HepG2 (cell line): ENCODE measurements at regions not wholly inside any gene's neighbourhood (a gene's known extent, or its start where the extent isn't known, plus 50 kb on each side); places are given as distances from the start of the nearest gene placed in this dataset.

Experiments
- CBFB ChIP-seq: sonication (generic); formaldehyde crosslinking; IDR thresholded peaks from 2 replicates; pipeline ENCODE4 v1.4.0; 2020; ENCODE audit warnings: missing genetic modification reagents
- GLI4 ChIP-seq: sonication (generic); formaldehyde crosslinking; IDR thresholded peaks from 2 replicates; pipeline ENCODE4 v1.5.1; 2020; ENCODE audit warnings: missing genetic modification reagents, mild to moderate bottlenecking, moderate library complexity, borderline replicate concordance
- GMEB1 ChIP-seq: sonication (generic); formaldehyde crosslinking; IDR thresholded peaks from 2 replicates; pipeline ENCODE4 v1.5.1; 2020; ENCODE audit warnings: missing genetic modification reagents, mild to moderate bottlenecking, borderline replicate concordance
- MED13 ChIP-seq: sonication (generic); formaldehyde crosslinking; IDR thresholded peaks from 2 replicates; pipeline ENCODE4 v1.5.0; 2020; ENCODE audit warnings: missing genetic modification reagents
- MIXL1 ChIP-seq: IDR thresholded peaks from 2 replicates; pipeline ENCODE4 v1.6.1; 2016
- MNT ChIP-seq: fragments of 450-650 bp; IDR thresholded peaks from 2 replicates; pipeline ENCODE4 v1.6.1; 2016
- NFKB2 ChIP-seq: sonication (generic); formaldehyde crosslinking; IDR thresholded peaks from 2 replicates; pipeline ENCODE4 v1.4.0; 2020; ENCODE audit warnings: missing genetic modification reagents, borderline replicate concordance
- POGK ChIP-seq: sonication (generic); formaldehyde crosslinking; conservative IDR thresholded peaks from 2 replicates; pipeline ENCODE4 v1.8.0; 2022; ENCODE audit warnings: mild to moderate bottlenecking, moderate library complexity, missing genetic modification reagents
- RBAK ChIP-seq: sonication (generic); formaldehyde crosslinking; IDR thresholded peaks from 2 replicates; pipeline ENCODE4 v1.5.1; 2020; ENCODE audit warnings: mild to moderate bottlenecking, missing genetic modification reagents
- SMARCE1 ChIP-seq: fragments of 450-650 bp; IDR thresholded peaks from 2 replicates; pipeline ENCODE4 v1.6.1; 2017; ENCODE audit warnings: borderline replicate concordance
- TRIM22 ChIP-seq: fragments of 450-650 bp; IDR thresholded peaks from 2 replicates; pipeline ENCODE4 v1.6.1; 2017
- U2AF1 ChIP-seq: fragments of 200-400 bp; formaldehyde crosslinking; optimal IDR thresholded peaks from 2 replicates; pipeline ENCODE3; 2017; ENCODE audit warnings: mild to moderate bottlenecking, low read depth, low read length
- ZBTB46 ChIP-seq: sonication (generic); formaldehyde crosslinking; IDR thresholded peaks from 2 replicates; pipeline ENCODE4 v1.4.0; 2020; ENCODE audit warnings: mild to moderate bottlenecking, missing genetic modification reagents, borderline replicate concordance
- ZBTB7B ChIP-seq: sonication (generic); formaldehyde crosslinking; IDR thresholded peaks from 2 replicates; pipeline ENCODE4 v1.4.0; 2020; ENCODE audit warnings: missing genetic modification reagents
- ZC3H13 ChIP-seq: sonication (generic); formaldehyde crosslinking; IDR thresholded peaks from 2 replicates; pipeline ENCODE4 v1.8.1; 2023; ENCODE audit warnings: mild to moderate bottlenecking, missing genetic modification reagents, moderate library complexity
- ZEB1 ChIP-seq: IDR thresholded peaks from 2 replicates; pipeline ENCODE4 v1.6.1; 2012; ENCODE audit warnings: mild to moderate bottlenecking, low read depth, inconsistent platforms; ENCODE audit not compliant: insufficient replicate concordance
- ZNF350 ChIP-seq: sonication (generic); formaldehyde crosslinking; IDR thresholded peaks from 2 replicates; pipeline ENCODE4 v1.4.0; 2020; ENCODE audit warnings: mild to moderate bottlenecking, low read depth, missing genetic modification reagents, borderline replicate concordance
- ZNF383 ChIP-seq: sonication (generic); formaldehyde crosslinking; IDR thresholded peaks from 2 replicates; pipeline ENCODE4 v1.4.0; 2020; ENCODE audit warnings: missing genetic modification reagents, mild to moderate bottlenecking, borderline replicate concordance
- ZNF430 ChIP-seq: sonication (generic); formaldehyde crosslinking; IDR thresholded peaks from 2 replicates; pipeline ENCODE4 v1.9.0; 2021; ENCODE audit warnings: mild to moderate bottlenecking, missing genetic modification reagents
- ZNF547 ChIP-seq: sonication (generic); formaldehyde crosslinking; IDR thresholded peaks from 2 replicates; pipeline ENCODE4 v1.5.1; 2020; ENCODE audit warnings: mild to moderate bottlenecking, missing genetic modification reagents
- ZNF891 ChIP-seq: sonication (generic); formaldehyde crosslinking; IDR thresholded peaks from 2 replicates; pipeline ENCODE4 v1.5.0; 2020; ENCODE audit warnings: mild to moderate bottlenecking, missing genetic modification reagents

GRCh38 chr20:47417245-47418068 lies 61.0 kb upstream of the ZMYND8 start (continued):
- TF ChIP-seq ZNF891 (no peak), ZNF350 (CRISPR knock-in tag) (peak; percentile 65), ZNF430 (CRISPR knock-in tag) (peak; percentile 80; the same call in 1 of the 2 replicates), CBFB (CRISPR knock-in tag) (no peak), SMARCE1 (no peak), RBAK (CRISPR knock-in tag) (0 out of 2 replicates have a peak, but pooled peaks have one; percentile 10), NFKB2 (CRISPR knock-in tag) (no peak), MNT (no peak; the same call in 1 of the 2 replicates), TRIM22 (no peak), POGK (CRISPR knock-in tag) (0 out of 2 replicates have a peak, but pooled peaks have one; percentile 10), ZC3H13 (no peak), ZNF547 (CRISPR knock-in tag) (no peak), ZBTB46 (CRISPR knock-in tag) (no peak), U2AF1 (peak; percentile 86), GMEB1 (CRISPR knock-in tag) (no peak), GLI4 (CRISPR knock-in tag) (no peak), MIXL1 (CRISPR knock-in tag) (0 out of 2 replicates have a peak, but pooled peaks have one; percentile 50), ZBTB7B (CRISPR knock-in tag) (no peak), ZEB1 (no peak), MED13 (CRISPR knock-in tag) (no peak), ZNF383 (CRISPR knock-in tag) (no peak)
